Kidney (tissue), 13 donors: ENCODE measurements at regions not wholly inside any gene's neighbourhood (a gene's known extent, or its start where the extent isn't known, plus 50 kb on each side); places are given as distances from the start of the nearest gene placed in this dataset.

Experiments
- DNase-seq, 5 donors: peaks; one replicate each; pipeline ENCODE4 v3.0.0-alpha.2; 2013 to 2020
- FAIRE-seq: peaks from 2 replicates; lab custom pipeline; 2012; peaks lifted over from hg19 to GRCh38; lab: Jason Lieb, UNC
- H3K27ac ChIP-seq, 2 donors: one replicate each; pipeline ENCODE4 v1.7.0; 2013; ENCODE audit warnings: low read depth in 2 of 2, low read length in 2 of 2, inconsistent platforms in 1 of 2
- H3K27me3 ChIP-seq: one replicate; pipeline ENCODE4 v1.7.1; 2013; ENCODE audit warnings: low read length, inconsistent platforms; ENCODE audit not compliant: control insufficient read depth, insufficient read depth
- H3K36me3 ChIP-seq, 3 donors: one replicate each; pipeline versions ENCODE4 v1.7.0 to v1.7.1; 2013; ENCODE audit warnings: low read length in 3 of 3, control low read depth in 1 of 3, inconsistent platforms in 1 of 3; ENCODE audit not compliant: insufficient read depth in 3 of 3, control insufficient read depth in 2 of 3
- H3K4me1 ChIP-seq, 3 donors: one replicate each; pipeline versions ENCODE4 v1.7.0 to v1.7.1; 2013; ENCODE audit warnings: low read length in 3 of 3, inconsistent platforms in 1 of 3, low read depth in 1 of 3; ENCODE audit not compliant: control insufficient read depth in 2 of 3, insufficient read depth in 2 of 3
- H3K4me3 ChIP-seq, 3 donors: one replicate each; pipeline versions ENCODE4 v1.7.0 to v1.8.1; 2013; ENCODE audit warnings: low read length in 3 of 3, control low read depth in 1 of 3, inconsistent platforms in 1 of 3
- H3K9ac ChIP-seq, 3 donors: one replicate each; pipeline versions ENCODE4 v1.7.0 to v1.7.1; 2013; ENCODE audit warnings: low read length in 3 of 3, control low read depth in 1 of 3, inconsistent platforms in 1 of 3
- H3K9me3 ChIP-seq, 3 donors: one replicate each; pipeline versions ENCODE4 v1.7.0 to v1.7.1; 2013; ENCODE audit warnings: low read length in 3 of 3, control low read depth in 1 of 3, inconsistent platforms in 1 of 3; ENCODE audit not compliant: control insufficient read depth in 2 of 3, insufficient read depth in 1 of 3
- CTCF ChIP-seq: IDR thresholded peaks from 3 replicates; pipeline ENCODE4 v1.5.1; 2012; ENCODE audit warnings: mild to moderate bottlenecking, moderate library complexity, borderline replicate concordance; ENCODE audit not compliant: insufficient read depth; ENCODE audit errors: extremely low read depth
- intact Hi-C: fragments of 100-400 bp; cut with DNase I; formaldehyde crosslinking; loops from one replicate; pipeline ENCODE4 v1.11.1; 2022
- donor health status: control.
- donor health status: control.
- donor health status: control.
- donor health status: control.
- donor health status: control.
- donor health status: DM: yes; HTN: yes; CAD: no.
- donor health status: Normal renal cell carcinoma (clear cell type).

GRCh38 chr4:104210420-104210819 is 284.3 kb downstream of the CXXC4 start:
- H3K4me3 ChIP-seq, result no peak overlapping the region
- FAIRE-seq (no peak), DNase-seq (no peak)

GRCh38 chr4:104206784-104207183 is 287.9 kb downstream of the CXXC4 start:
- TF ChIP-seq CTCF, result no peak
- Histone ChIP-seq H3K9me3 (no peaks in the 10 kb centered on the region), H3K27ac (no peak overlapping the region), H3K4me1 (no peaks in the 10 kb centered on the region), H3K27me3 (no peaks in the 10 kb centered on the region), H3K4me3 (no peak overlapping the region), H3K9ac (no peak overlapping the region), H3K36me3 (no peaks in the 10 kb centered on the region)
- DNase-seq (no peak), FAIRE-seq (no peak)
- intact Hi-C loops, result no loop called here

More at GRCh38 chr4:104210420-104210819, 284.3 kb downstream of the CXXC4 start:
- H3K27ac ChIP-seq, result no peak overlapping the region
- H3K9me3 ChIP-seq, result no peaks in the 10 kb centered on the region
- TF ChIP-seq CTCF, result no peak
- intact Hi-C loops, result no loop called here
- H3K4me1 ChIP-seq, result no peaks in the 10 kb centered on the region
- no peaks in the 10 kb centered on the region for H3K36me3 ChIP-seq
- H3K9ac ChIP-seq, result no peak overlapping the region
- no peaks in the 10 kb centered on the region for H3K27me3 ChIP-seq

- no peak for TF ChIP-seq CTCF
- no peak for FAIRE-seq
- no peak for DNase-seq
- H3K9ac ChIP-seq, result no peak overlapping the region
- no peak overlapping the region for H3K27ac ChIP-seq
- H3K4me1 ChIP-seq, result no peaks in the 10 kb centered on the region
- no peaks in the 10 kb centered on the region for H3K9me3 ChIP-seq
- intact Hi-C loops, result no loop called here
- no peaks in the 10 kb centered on the region for H3K36me3 ChIP-seq
- H3K27me3 ChIP-seq, result no peaks in the 10 kb centered on the region
- H3K4me3 ChIP-seq, result no peak overlapping the region
Observed at GRCh38 chr4:104205116-104205515, 289.6 kb downstream of the CXXC4 start.

GRCh38 chr4:104188301-104188700 is 306.4 kb downstream of the CXXC4 start:
- H3K4me3 ChIP-seq, result no peak overlapping the region
- H3K4me1 ChIP-seq, result no peaks in the 10 kb centered on the region
- no peak overlapping the region for H3K9ac ChIP-seq
- no peak overlapping the region for H3K27ac ChIP-seq
- no peaks in the 10 kb centered on the region for H3K9me3 ChIP-seq
- no peaks in the 10 kb centered on the region for H3K36me3 ChIP-seq
- TF ChIP-seq CTCF, result no peak
- no peak for DNase-seq
- intact Hi-C loops, result no loop called here
- H3K27me3 ChIP-seq, result no peaks in the 10 kb centered on the region
- FAIRE-seq, result no peak
